PC-9 (cell line): ENCODE measurements at regions not wholly inside any gene's neighbourhood (a gene's known extent, or its start where the extent isn't known, plus 50 kb on each side); places are given as distances from the start of the nearest gene placed in this dataset.

Experiments
- BruUV-seq: library from RNA; stranded (reverse); fragments of 400-500 nt; replicated peaks from 2 replicates; lab custom pipeline; 2021; lab: Mats Ljungman, UMichigan
- CTCF ChIA-PET: fragments of 300-600 bp; sonication (Branson Sonifier 250); formaldehyde crosslinking; loops from one replicate; lab custom pipeline; 2022; ENCODE audit warnings: antibody characterized with exemption; lab: Charles Lee
- POLR2A ChIA-PET: fragments of 300-600 bp; sonication (Branson Sonifier 250); formaldehyde crosslinking; loops from one replicate; lab custom pipeline; 2022; ENCODE audit warnings: antibody characterized with exemption; ENCODE audit not compliant: unreplicated experiment; lab: Charles Lee
- DNase-seq, 2 experiments: peaks; one replicate each; pipeline versions ENCODE4 v3.0.0 to v3.0.0-alpha.2; 2015 to 2022; ENCODE audit warnings: mixed read lengths in 1 of 2
- H2AFZ ChIP-seq: fragments of 200-600 bp; sonication (generic); 2 replicates; pipeline ENCODE4 v1.8.1; 2017; ENCODE audit warnings: antibody characterized with exemption
- H3F3A ChIP-seq: fragments of 200-600 bp; sonication (generic); 2 replicates; pipeline ENCODE4 v1.8.1; 2017; ENCODE audit warnings: antibody characterized with exemption, mild to moderate bottlenecking, low read depth; ENCODE audit not compliant: insufficient read depth
- H3K27ac ChIP-seq: fragments of 200-600 bp; sonication (generic); 2 replicates; pipeline ENCODE4 v1.6.1; 2016; ENCODE audit warnings: mixed run types
- H3K27me3 ChIP-seq: fragments of 200-600 bp; sonication (generic); 2 replicates; pipeline ENCODE4 v1.6.1; 2016; ENCODE audit warnings: low read depth, mixed run types; ENCODE audit not compliant: insufficient read depth
- H3K36me3 ChIP-seq: fragments of 200-600 bp; sonication (generic); 2 replicates; pipeline ENCODE4 v1.6.1; 2016; ENCODE audit warnings: low read depth, mixed run types
- H3K4me1 ChIP-seq: fragments of 200-600 bp; sonication (generic); replicated peaks from 2 replicates; pipeline ENCODE4 v1.6.1; 2016; ENCODE audit warnings: mixed run types; ENCODE audit not compliant: insufficient read depth
- H3K4me2 ChIP-seq: fragments of 200-600 bp; sonication (generic); 2 replicates; pipeline ENCODE4 v1.6.1; 2017; ENCODE audit warnings: mixed run types
- H3K4me3 ChIP-seq: fragments of 200-600 bp; sonication (generic); 2 replicates; pipeline ENCODE4 v1.6.1; 2016; ENCODE audit warnings: mixed run types
- H3K79me2 ChIP-seq: fragments of 200-600 bp; sonication (generic); 2 replicates; pipeline ENCODE4 v1.6.1; 2017; ENCODE audit warnings: low read depth, mixed run types
- H3K9me2 ChIP-seq: fragments of 200-600 bp; sonication (generic); 2 replicates; pipeline ENCODE4 v1.8.1; 2017; ENCODE audit warnings: mild to moderate bottlenecking; ENCODE audit not compliant: insufficient read depth
- H3K9me3 ChIP-seq: fragments of 200-600 bp; sonication (generic); 2 replicates; pipeline ENCODE4 v1.8.1; 2016; ENCODE audit warnings: low read depth; ENCODE audit not compliant: insufficient read depth
- H4K20me1 ChIP-seq: fragments of 200-600 bp; sonication (generic); 2 replicates; pipeline ENCODE4 v1.8.1; 2017; ENCODE audit not compliant: insufficient read depth
- EZH2 ChIP-seq: fragments of 200-600 bp; sonication (generic); IDR thresholded peaks from 2 replicates; pipeline ENCODE4 v1.8.0; 2017; ENCODE audit warnings: antibody characterized with exemption, low read depth
- intact Hi-C: fragments of 100-400 bp; cut with micrococcal nuclease; formaldehyde crosslinking; loops from one replicate; pipeline ENCODE4 v1.10.0; 2022; ENCODE audit not compliant: unreplicated experiment
- TF ChIP-seq, protein P1 (sequence below): fragments of 200-600 bp; sonication (generic); conservative IDR thresholded peaks from 2 replicates; pipeline ENCODE4 v1.6.1; 2017; ENCODE audit warnings: mixed run types, antibody characterized with exemption, mild to moderate bottlenecking, moderate library complexity

DNA sequence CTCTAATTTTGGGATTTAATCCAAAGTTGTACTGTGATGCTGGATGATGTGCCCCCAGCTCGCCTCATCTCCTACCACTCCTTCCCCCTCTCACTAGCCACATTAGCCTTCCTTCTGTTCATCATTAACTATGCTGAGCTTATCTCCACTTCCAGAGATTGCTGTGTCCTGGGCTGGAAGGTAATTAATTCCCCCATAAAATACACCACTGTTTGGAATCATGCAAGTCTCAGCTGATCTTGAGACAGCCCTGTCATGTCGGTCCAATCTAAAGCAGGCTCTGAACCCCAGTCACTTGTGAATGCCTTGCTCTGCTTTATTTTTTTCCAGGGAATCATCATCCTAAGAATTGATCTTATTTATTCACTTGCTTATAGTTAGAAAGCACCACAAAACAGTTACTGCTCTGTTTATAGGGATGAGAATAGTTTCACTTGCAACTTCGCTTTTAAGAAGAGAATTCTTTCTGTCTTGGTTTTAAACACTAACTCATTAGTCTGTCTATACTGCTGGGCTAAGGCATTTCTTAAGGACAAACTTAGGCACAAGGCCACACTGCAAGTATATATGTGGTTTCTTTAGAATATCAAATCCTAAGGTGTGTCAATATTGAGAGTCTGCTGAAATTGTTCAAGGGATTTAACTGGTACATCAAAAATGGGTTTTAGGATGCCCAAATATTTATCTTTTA, 341.1 kb upstream of the SEMA3A start:
- H3K4me2 ChIP-seq, result no peak overlapping the region

DNA sequence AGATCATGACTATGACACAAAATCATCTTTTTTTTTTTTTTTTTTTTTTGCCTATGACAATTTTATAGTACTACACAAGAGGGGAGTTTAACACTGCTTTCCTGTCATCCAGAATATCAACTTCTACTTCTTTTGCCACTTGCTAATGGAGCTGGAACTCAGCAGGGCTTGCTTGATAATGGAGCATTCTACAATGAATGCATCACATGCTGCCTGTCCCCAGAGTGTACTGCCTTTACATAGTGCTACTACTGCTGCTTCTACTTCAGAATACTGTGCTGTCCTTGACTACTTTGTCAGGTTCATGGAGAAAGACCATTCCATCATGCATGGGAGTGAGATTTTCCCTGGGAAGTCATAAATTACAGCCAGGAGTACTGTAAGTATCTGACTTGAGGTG, 338.6 kb upstream of the SEMA3A start:
- no peaks in the 10 kb centered on the region for H4K20me1 ChIP-seq
- H3K79me2 ChIP-seq, result no peaks in the 10 kb centered on the region
- H3K4me1 ChIP-seq, result peaks cover 38% of the 10 kb centered on the region
- TF ChIP-seq, protein P1, sequence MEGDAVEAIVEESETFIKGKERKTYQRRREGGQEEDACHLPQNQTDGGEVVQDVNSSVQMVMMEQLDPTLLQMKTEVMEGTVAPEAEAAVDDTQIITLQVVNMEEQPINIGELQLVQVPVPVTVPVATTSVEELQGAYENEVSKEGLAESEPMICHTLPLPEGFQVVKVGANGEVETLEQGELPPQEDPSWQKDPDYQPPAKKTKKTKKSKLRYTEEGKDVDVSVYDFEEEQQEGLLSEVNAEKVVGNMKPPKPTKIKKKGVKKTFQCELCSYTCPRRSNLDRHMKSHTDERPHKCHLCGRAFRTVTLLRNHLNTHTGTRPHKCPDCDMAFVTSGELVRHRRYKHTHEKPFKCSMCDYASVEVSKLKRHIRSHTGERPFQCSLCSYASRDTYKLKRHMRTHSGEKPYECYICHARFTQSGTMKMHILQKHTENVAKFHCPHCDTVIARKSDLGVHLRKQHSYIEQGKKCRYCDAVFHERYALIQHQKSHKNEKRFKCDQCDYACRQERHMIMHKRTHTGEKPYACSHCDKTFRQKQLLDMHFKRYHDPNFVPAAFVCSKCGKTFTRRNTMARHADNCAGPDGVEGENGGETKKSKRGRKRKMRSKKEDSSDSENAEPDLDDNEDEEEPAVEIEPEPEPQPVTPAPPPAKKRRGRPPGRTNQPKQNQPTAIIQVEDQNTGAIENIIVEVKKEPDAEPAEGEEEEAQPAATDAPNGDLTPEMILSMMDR, result no peak
- TF ChIP-seq EZH2, result no peak
- H3K4me3 ChIP-seq, result no peak overlapping the region
- no peaks in the 10 kb centered on the region for H3K9me2 ChIP-seq
- POLR2A ChIA-PET, result no interaction called here
- no peak for DNase-seq
- no peaks in the 10 kb centered on the region for H3K9me3 ChIP-seq
- no TSS peak for BruUV-seq
- H3K27me3 ChIP-seq, result no peaks in the 10 kb centered on the region
- no peak overlapping the region for H2AFZ ChIP-seq
- H3K4me2 ChIP-seq, result no peak overlapping the region
- no peaks in the 10 kb centered on the region for H3K36me3 ChIP-seq
- H3K27ac ChIP-seq, result no peak overlapping the region
- H3F3A ChIP-seq, result peaks cover 11% of the 10 kb centered on the region; the same call in 1 of the 2 replicates
- intact Hi-C loops, result no loop called here
- CTCF ChIA-PET, result no interaction called here

More for the DNA sequence above, 341.1 kb upstream of the SEMA3A start:
- no peak overlapping the region for H3K4me3 ChIP-seq
- H3K9me2 ChIP-seq, result no peaks in the 10 kb centered on the region
- H3F3A ChIP-seq, result 0 out of 2 replicates have a peak, but pooled peaks cover 4% of the 10 kb centered on the region
- no peaks in the 10 kb centered on the region for H3K36me3 ChIP-seq
- no peak overlapping the region for H3K27ac ChIP-seq
- no peak overlapping the region for H2AFZ ChIP-seq
- H4K20me1 ChIP-seq, result no peaks in the 10 kb centered on the region
- ChIA-PET POLR2A (no interaction called here), CTCF (no interaction called here)
- H3K79me2 ChIP-seq, result no peaks in the 10 kb centered on the region
- H3K9me3 ChIP-seq, result no peaks in the 10 kb centered on the region
- intact Hi-C loops, result no loop called here
- H3K4me1 ChIP-seq, result peaks cover 15% of the 10 kb centered on the region
- H3K27me3 ChIP-seq, result no peaks in the 10 kb centered on the region
- no TSS peak for BruUV-seq
- no peak for DNase-seq
- TF ChIP-seq, protein P1, result no peak
- TF ChIP-seq EZH2, result no peak

DNA sequence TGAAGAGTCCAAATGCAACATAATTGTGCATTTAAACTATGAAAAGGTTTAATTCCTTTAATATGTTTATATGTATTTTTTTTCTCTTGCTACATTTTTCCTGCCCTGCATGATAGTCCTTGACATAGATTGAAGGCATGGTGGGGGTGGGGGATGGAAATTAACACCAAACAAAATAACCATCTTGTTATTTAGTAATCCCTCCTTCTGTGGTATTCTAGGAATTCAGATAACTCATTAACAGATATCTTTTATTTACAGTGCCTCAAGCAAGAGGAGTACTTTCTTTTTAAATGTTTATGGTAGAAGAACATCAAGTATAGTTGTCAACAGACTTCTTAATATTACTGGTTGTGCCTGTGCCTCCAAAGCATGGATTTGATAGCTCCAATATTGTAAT, 337.6 kb upstream of the SEMA3A start:
- Histone ChIP-seq H3K4me1 (peaks cover 38% of the 10 kb centered on the region), H4K20me1 (no peaks in the 10 kb centered on the region), H3K27ac (no peak overlapping the region), H3K9me3 (no peaks in the 10 kb centered on the region), H3K4me2 (no peak overlapping the region), H3K36me3 (no peaks in the 10 kb centered on the region), H2AFZ (no peak overlapping the region), H3K9me2 (no peaks in the 10 kb centered on the region), H3K4me3 (no peak overlapping the region), H3K27me3 (no peaks in the 10 kb centered on the region), H3F3A (peaks cover 11% of the 10 kb centered on the region; the same call in 1 of the 2 replicates), H3K79me2 (no peaks in the 10 kb centered on the region)
- BruUV-seq, result no TSS peak
- ChIA-PET POLR2A (no interaction called here), CTCF (no interaction called here)
- no peak for DNase-seq
- intact Hi-C loops, result no loop called here
- TF ChIP-seq, protein P1, result no peak
- no peak for TF ChIP-seq EZH2
